K562 (cell line): ENCODE measurements at regions not wholly inside any gene's neighbourhood (a gene's known extent, or its start where the extent isn't known, plus 50 kb on each side); places are given as distances from the start of the nearest gene placed in this dataset.
A peak's percentile ranks its signal among the peaks of the same experiment; 100 is the strongest.

ENCODE experiments used
- ATAC-seq: fragments of 200-7000 bp; cut with Tn5 transposase; 3 replicates; pipeline ENCODE4 v1.9.1; 2020; ENCODE audit warnings: moderate library complexity
- BruUV-seq: library from RNA; stranded (reverse); fragments of 400-500 nt; replicated peaks from 2 replicates; lab custom pipeline; 2021; lab: Mats Ljungman, UMichigan
- CTCF ChIA-PET: fragments of 300-600 bp; formaldehyde crosslinking; extraction: SDS; loops from one replicate; lab custom pipeline; 2021; ENCODE audit warnings: low intra/inter-chr PET ratio; lab: Yijun Ruan, JAX
- POLR2A ChIA-PET: fragments of 300-600, 350-650 bp; sonication (Branson Sonifier 250); formaldehyde crosslinking; extraction: SDS; loops from one replicate; lab custom pipeline; 2021; ENCODE audit warnings: antibody characterized with exemption, inconsistent platforms; lab: Yijun Ruan, JAX
- DNase-seq, 4 experiments: peaks; one replicate each; pipeline versions ENCODE4 v3.0.0 to v3.0.0-alpha.2; 2011 to 2018; ENCODE audit warnings: low spot score in 3 of 4, mixed read lengths in 3 of 4; ENCODE audit errors: extremely low read depth in 1 of 4
- FAIRE-seq: peaks from 2 replicates; lab custom pipeline; 2011; peaks lifted over from hg19 to GRCh38; lab: Jason Lieb, UNC
- H2AFZ ChIP-seq: 2 replicates; pipeline ENCODE4 v1.6.0; 2011; ENCODE audit warnings: low read depth, low read length, control low read depth, inconsistent platforms
- H3K27ac ChIP-seq: fragments of 200-600 bp; 3 replicates; pipeline ENCODE4 v1.8.0; 2011; ENCODE audit warnings: low read depth, mild to moderate bottlenecking, control low read depth, inconsistent platforms, low read length, moderate library complexity, mixed read lengths; ENCODE audit errors: extremely low read depth
- H3K27me3 ChIP-seq, 2 experiments: fragments of 300-600 bp in 1 of 2; 2 replicates in 1 of 2; 3 replicates in 1 of 2; pipeline versions ENCODE4 v1.6.0 to v1.8.0; 2011; ENCODE audit warnings: inconsistent platforms in 2 of 2, low read length in 2 of 2, mild to moderate bottlenecking in 1 of 2, mixed read lengths in 1 of 2, moderate library complexity in 1 of 2; ENCODE audit not compliant: control insufficient read depth in 2 of 2, insufficient read depth in 2 of 2
- H3K36me3 ChIP-seq: fragments of 300-600 bp; 3 replicates; pipeline ENCODE4 v1.8.0; 2011; ENCODE audit warnings: mild to moderate bottlenecking, low read length, inconsistent platforms; ENCODE audit not compliant: control insufficient read depth, insufficient read depth
- H3K4me1 ChIP-seq, 2 experiments: fragments of 200-600 bp in 1 of 2; replicated peaks in 1 of 2; 2 replicates in 1 of 2; 3 replicates in 1 of 2; pipeline versions ENCODE4 v1.5.1 to v1.8.0; 2011; ENCODE audit warnings: inconsistent platforms in 2 of 2, low read length in 2 of 2, mild to moderate bottlenecking in 1 of 2, mixed read lengths in 1 of 2, moderate library complexity in 1 of 2; ENCODE audit not compliant: control insufficient read depth in 2 of 2, insufficient read depth in 2 of 2
- H3K4me2 ChIP-seq: 2 replicates; pipeline ENCODE4 v1.6.1; 2011; ENCODE audit warnings: low read length, control low read depth, inconsistent platforms, mixed read lengths; ENCODE audit not compliant: insufficient read depth
- H3K4me3 ChIP-seq: fragments of 200-600 bp; sonication (generic), shearing (Covaris generic); 2 replicates; pipeline ENCODE4 v1.5.1; 2016; ENCODE audit warnings: control low read depth, inconsistent platforms
- H3K79me2 ChIP-seq: fragments of 200-600 bp; 3 replicates; pipeline ENCODE4 v1.8.0; 2011; ENCODE audit warnings: low read length, inconsistent platforms; ENCODE audit not compliant: control insufficient read depth, insufficient read depth
- H3K9ac ChIP-seq, 2 experiments: 2 replicates each; pipeline versions ENCODE4 v1.6.0 to v1.6.1; 2011; ENCODE audit warnings: low read depth in 2 of 2, low read length in 2 of 2, control low read depth in 1 of 2, inconsistent platforms in 1 of 2, mild to moderate bottlenecking in 1 of 2, mixed read lengths in 1 of 2; ENCODE audit not compliant: insufficient read depth in 1 of 2
- H3K9me1 ChIP-seq: one replicate; pipeline ENCODE4 v1.6.0; 2011; ENCODE audit warnings: inconsistent platforms, mild to moderate bottlenecking, low read length, moderate library complexity; ENCODE audit not compliant: control insufficient read depth, insufficient read depth
- H3K9me3 ChIP-seq: replicated peaks from 2 replicates; pipeline ENCODE4 v1.5.1; 2011; ENCODE audit warnings: low read depth, low read length, inconsistent platforms; ENCODE audit not compliant: control insufficient read depth, insufficient read depth
- H4K20me1 ChIP-seq: replicated peaks from 2 replicates; pipeline ENCODE4 v1.6.1; 2011; ENCODE audit warnings: low read length, inconsistent platforms, mixed read lengths; ENCODE audit not compliant: control insufficient read depth, insufficient read depth
- ARID3A ChIP-seq: IDR thresholded peaks from 2 replicates; pipeline ENCODE4 v1.6.1; 2012; ENCODE audit warnings: low read depth, low read length, improper control_type of control experiment, borderline replicate concordance
- ATF3 ChIP-seq, 2 experiments: fragments of 450-650 bp in 1 of 2; sonication (generic) in 1 of 2; formaldehyde crosslinking in 1 of 2; IDR thresholded peaks in 1 of 2; conservative IDR thresholded peaks in 1 of 2; 2 replicates each; pipeline versions ENCODE4 v1.6.1 to v1.8.1; 2016 to 2023; ENCODE audit warnings: mild to moderate bottlenecking in 2 of 2, moderate library complexity in 2 of 2, inconsistent platforms in 1 of 2, missing genetic modification reagents in 1 of 2
- CEBPG ChIP-seq, 3 experiments: fragments of 200-800 bp in 1 of 3; sonication (Bioruptor generic) in 1 of 3; sonication (generic) in 1 of 3; formaldehyde crosslinking in 1 of 3; IDR thresholded peaks in 2 of 3; conservative IDR thresholded peaks in 1 of 3; 2 replicates each; pipeline versions ENCODE4 v1.6.1 to v1.8.0; 2016 to 2022; ENCODE audit warnings: missing compliant biosample characterization in 2 of 3, missing genetic modification characterization in 2 of 3, mild to moderate bottlenecking in 1 of 3, missing genetic modification reagents in 1 of 3
- CHD2 ChIP-seq: IDR thresholded peaks from 2 replicates; pipeline ENCODE4 v1.6.1; 2011; ENCODE audit warnings: low read depth, low read length
- CREB3 ChIP-seq: fragments of 450-650 bp; conservative IDR thresholded peaks from 2 replicates; pipeline ENCODE4 v1.6.1; 2016; ENCODE audit warnings: missing genetic modification characterization, low read depth, mild to moderate bottlenecking, missing compliant biosample characterization, moderate library complexity
- CXXC5 ChIP-seq: fragments of 250-450 bp; sonication (Bioruptor Pico); IDR thresholded peaks from 2 replicates; pipeline ENCODE4 v1.8.0; 2022; ENCODE audit warnings: inconsistent platforms, mild to moderate bottlenecking, moderate library complexity
- ESRRB ChIP-seq: fragments of 250-450 bp; sonication (Bioruptor Pico); IDR thresholded peaks from 2 replicates; pipeline ENCODE4 v1.5.0; 2020; ENCODE audit warnings: mild to moderate bottlenecking, moderate library complexity, borderline replicate concordance
- IRF1 ChIP-seq: sonication (generic); formaldehyde crosslinking; IDR thresholded peaks from 2 replicates; pipeline ENCODE4 v1.8.0; 2022; ENCODE audit warnings: missing genetic modification reagents, mild to moderate bottlenecking, borderline replicate concordance
- KLF6 ChIP-seq: fragments of 250-450 bp; sonication (Bioruptor Pico); IDR thresholded peaks from 2 replicates; pipeline ENCODE4 v1.4.0; 2020; ENCODE audit warnings: mild to moderate bottlenecking, moderate library complexity, borderline replicate concordance
- OTX1 ChIP-seq: fragments of 450-650 bp; formaldehyde crosslinking; IDR thresholded peaks from 2 replicates; pipeline ENCODE4 v1.4.0; 2022; ENCODE audit warnings: mild to moderate bottlenecking
- RFX5 ChIP-seq: IDR thresholded peaks from 2 replicates; pipeline ENCODE4 v1.6.1; 2011; ENCODE audit warnings: low read depth, mild to moderate bottlenecking, improper control_type of control experiment, low read length
- SMAD4 ChIP-seq: fragments of 250-450 bp; sonication (Bioruptor Pico); conservative IDR thresholded peaks from 2 replicates; pipeline ENCODE4 v1.8.0; 2021; ENCODE audit warnings: inconsistent platforms, mild to moderate bottlenecking, moderate library complexity
- TRIM24 ChIP-seq, 2 experiments: fragments of 450-650 bp; IDR thresholded peaks; 2 replicates each; pipeline ENCODE4 v1.6.1; 2016
- XRCC4 ChIP-seq: IDR thresholded peaks from one replicate; pipeline ENCODE4 v1.6.1; 2011; ENCODE audit not compliant: insufficient read depth, insufficient read length; ENCODE audit errors: extremely low read depth
- ZFP30 ChIP-seq: fragments of 250-450 bp; sonication (Bioruptor Pico); IDR thresholded peaks from 2 replicates; pipeline ENCODE4 v1.8.0; 2022; ENCODE audit warnings: moderate library complexity, mild to moderate bottlenecking, inconsistent platforms, borderline replicate concordance
- ZNF586 ChIP-seq: fragments of 450-650 bp; formaldehyde crosslinking; conservative IDR thresholded peaks from 2 replicates; pipeline ENCODE4 v1.4.0; 2020; ENCODE audit warnings: mild to moderate bottlenecking, moderate library complexity
- ZNF77 ChIP-seq: fragments of 250-450 bp; sonication (Bioruptor Pico); IDR thresholded peaks from 2 replicates; pipeline ENCODE4 v1.5.0; 2020
- WGBS: fragments of 100-300 bp; shearing (Covaris generic); methylation state at CpG from one replicate; pipeline ENCODE4 v1.1.6; 2016; ENCODE audit warnings: low coverage, mixed read lengths; ENCODE audit not compliant: insufficient coverage; ENCODE audit errors: missing lambda C conversion rate; 5-methylcytosine and 5-hydroxymethylcytosine counted together
- in situ Hi-C: fragments of 300-500 bp; cut with MboI; formaldehyde crosslinking; loops from 4 replicates; pipeline ENCODE4 v1.15.0; 2018; ENCODE audit warnings: inconsistent platforms, mixed read lengths
- intact Hi-C: fragments of 100-400 bp; cut with micrococcal nuclease; formaldehyde crosslinking; loops from 2 replicates; pipeline ENCODE4 v1.14.2; 2022

GRCh38 chr12:127339065-127339464, 927.9 kb upstream of the TMEM132C start:
- ChIA-PET CTCF (no interaction called here), POLR2A (interaction anchor here (1.7 kb wide), 1 partner anchor 22 kb away, joined by 5 read pairs; no protein-coding TSS in a partner anchor)
- DNase-seq (no peak), FAIRE-seq (no peak), ATAC-seq (no peak)
- no TSS peak for BruUV-seq
- no peak overlapping the region for H3K27ac ChIP-seq
- H3K9me1 ChIP-seq, result no peaks in the 10 kb centered on the region
- in situ Hi-C loops, result no loop called here
- H3K79me2 ChIP-seq, result no peaks in the 10 kb centered on the region
- intact Hi-C loops, result no loop called here
- no peak overlapping the region for H3K4me3 ChIP-seq
- H3K9ac ChIP-seq, result no peak overlapping the region
- H3K4me1 ChIP-seq, result no peaks in the 10 kb centered on the region
- no peaks in the 10 kb centered on the region for H3K9me3 ChIP-seq
- H2AFZ ChIP-seq, result no peak overlapping the region
- 0% methylated on average over 4 of the region's 4 CpGs for WGBS
- no peaks in the 10 kb centered on the region for H3K27me3 ChIP-seq
- H3K36me3 ChIP-seq, result no peaks in the 10 kb centered on the region
- H3K4me2 ChIP-seq, result no peak overlapping the region
- H4K20me1 ChIP-seq, result no peaks in the 10 kb centered on the region
- TF ChIP-seq SMAD4 (CRISPR knock-in tag), result no peak
- TF ChIP-seq XRCC4, result no peak
- no peak for TF ChIP-seq CHD2
- TF ChIP-seq ESRRB (CRISPR knock-in tag), result no peak
- no peak for TF ChIP-seq ZNF586
- TF ChIP-seq ZFP30 (CRISPR knock-in tag), result no peak
- no peak for TF ChIP-seq OTX1
- no peak for TF ChIP-seq CEBPG (CRISPR knock-in tag; IDR thresholded peaks at IDR 0.05)
- peak; percentile 54 to 68 for TF ChIP-seq CEBPG (tag; conservative IDR thresholded peaks at IDR 0.05 in 1 of 2, IDR thresholded peaks at IDR 0.05 in 1 of 2)
- TF ChIP-seq TRIM24 (IDR thresholded peaks at IDR 0.05), result peak in 1 of 2 experiments; percentile 54; a peak in 2 of 4 replicates
- no peak for TF ChIP-seq CREB3
- TF ChIP-seq KLF6 (CRISPR knock-in tag), result no peak
- peak; percentile 44; the same call in 1 of the 2 replicates for TF ChIP-seq ATF3 (IDR thresholded peaks at IDR 0.05)
- TF ChIP-seq ATF3 (CRISPR knock-in tag; conservative IDR thresholded peaks at IDR 0.05), result no peak
- TF ChIP-seq IRF1, result no peak
- TF ChIP-seq RFX5, result no peak
- no peak for TF ChIP-seq ZNF77
- no peak for TF ChIP-seq CXXC5 (CRISPR knock-in tag)
- TF ChIP-seq ARID3A, result no peak
